KBM-7 (cell line): ENCODE measurements at regions not wholly inside any gene's neighbourhood (a gene's known extent, or its start where the extent isn't known, plus 50 kb on each side); places are given as distances from the start of the nearest gene placed in this dataset.
"Not testable (repeated sequence)": the region's sequence is repeated elsewhere in the genome, so short reads cannot be mapped to it uniquely, and the experiment has no call there.

Source experiments
- DNase-seq: peaks from one replicate; pipeline ENCODE4 v3.0.0-alpha.2; 2015
- in situ Hi-C: fragments of 300-500 bp; cut with MboI; formaldehyde crosslinking; loops from 2 replicates; pipeline ENCODE4 v1.14.3; 2020; ENCODE audit warnings: low sequenced_read_pairs, low pct_unique_long_range_greater_than_20kb, mixed read lengths

DNA sequence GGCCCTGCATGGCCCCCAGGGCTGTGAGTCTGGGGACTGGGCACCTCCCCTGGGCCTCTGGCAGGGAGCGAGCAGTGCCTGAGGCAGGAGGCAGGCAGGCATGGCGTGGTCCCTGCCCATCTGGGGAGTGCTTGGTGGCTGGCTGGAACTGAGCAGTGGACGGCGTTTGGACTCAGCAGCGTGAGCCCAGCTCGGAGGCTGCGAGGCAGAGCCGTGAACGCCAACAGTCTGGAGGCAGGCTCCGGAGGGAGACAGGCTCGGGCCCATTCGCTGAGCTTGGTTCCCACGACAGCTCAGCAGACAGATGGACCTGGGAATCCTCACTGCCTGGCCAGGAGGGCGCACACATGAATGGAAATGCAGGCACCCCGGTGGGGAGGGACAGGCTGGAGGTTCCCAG lies 160.7 kb upstream of the POU3F1 start:
- in situ Hi-C loops: no loop called here
- no peak for DNase-seq

DNA sequence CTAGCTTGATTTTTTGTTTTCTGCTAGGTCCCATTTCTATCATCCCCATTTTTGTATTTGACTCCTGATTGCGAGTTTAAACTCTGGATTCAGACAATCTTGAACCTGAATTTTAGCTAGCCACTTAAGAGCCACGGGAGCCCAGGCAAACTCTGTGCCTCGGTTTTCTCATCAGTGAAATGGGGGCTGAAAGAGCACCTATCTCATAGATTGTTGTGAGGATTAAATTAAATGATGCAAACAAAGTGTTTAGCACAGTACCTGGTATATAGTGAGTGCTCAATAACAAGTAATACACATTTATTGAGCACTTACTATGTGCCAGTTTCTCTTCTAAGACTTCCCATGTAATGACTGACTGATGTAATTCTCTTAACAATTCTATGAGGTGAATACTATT lies 158.1 kb upstream of the POU3F1 start:
- DNase-seq: no peak
- in situ Hi-C loops: no loop called here

DNA sequence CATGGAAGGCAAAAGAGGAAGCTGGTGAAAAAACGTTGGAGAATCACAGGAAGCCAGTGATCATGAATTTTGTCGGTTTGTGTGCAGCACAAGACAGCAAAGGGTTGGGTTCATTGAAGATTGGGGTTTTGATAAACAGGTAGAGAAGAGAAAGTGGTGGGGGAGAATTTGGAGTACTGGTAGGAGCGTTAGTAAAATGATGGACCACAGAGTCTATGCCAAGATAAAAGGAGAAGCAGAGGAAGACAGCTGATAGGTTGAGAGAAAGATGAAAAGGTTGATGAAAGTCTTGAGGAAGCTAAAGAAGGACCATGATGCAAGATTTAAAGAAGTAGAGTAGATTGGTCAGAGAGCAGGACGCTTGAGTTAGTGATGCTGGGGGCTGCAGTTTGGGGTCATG lies 156.8 kb upstream of the POU3F1 start:
- peak; percentile 16 for DNase-seq
- in situ Hi-C loops: no loop called here

DNA sequence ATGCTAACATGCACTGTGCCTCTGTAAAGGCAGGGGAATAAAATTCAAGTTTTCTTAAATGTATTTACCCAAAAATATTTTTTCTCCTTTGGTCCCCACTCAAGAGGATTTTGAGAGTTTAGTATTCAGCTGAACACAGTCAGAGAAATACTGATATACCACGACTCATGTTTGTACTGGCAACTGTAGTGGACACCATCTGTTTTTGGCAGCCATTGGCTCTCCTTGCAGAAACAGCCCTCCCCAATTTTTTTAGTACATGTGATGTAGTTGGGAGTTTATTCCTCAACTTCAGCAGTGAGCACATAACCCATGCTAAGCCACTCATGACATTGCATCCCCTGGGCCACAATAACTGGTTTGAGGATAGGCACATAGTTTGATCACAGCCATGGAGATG lies 154.8 kb upstream of the POU3F1 start:
- in situ Hi-C loops: no loop called here
- DNase-seq: no peak

DNA sequence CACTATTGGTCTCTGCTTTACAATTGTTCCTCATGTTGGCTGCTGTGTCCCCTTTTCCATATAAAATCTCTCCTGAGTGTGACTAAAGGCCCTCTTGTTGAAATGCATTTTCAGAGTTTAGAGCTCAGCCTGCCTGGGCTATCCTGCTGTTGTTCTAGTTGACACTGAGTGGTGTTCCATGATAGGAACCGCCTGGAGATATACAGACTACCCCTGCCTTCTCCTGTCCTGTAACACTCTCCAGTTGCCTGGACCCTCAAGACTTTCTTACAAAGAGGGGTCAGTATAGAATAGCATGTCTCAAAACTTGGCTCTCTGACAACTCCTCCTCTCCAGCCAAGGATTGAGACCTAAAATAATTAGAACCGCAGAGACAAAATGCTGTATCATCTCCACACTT lies 152.0 kb upstream of the POU3F1 start:
- in situ Hi-C loops: no loop called here

DNA sequence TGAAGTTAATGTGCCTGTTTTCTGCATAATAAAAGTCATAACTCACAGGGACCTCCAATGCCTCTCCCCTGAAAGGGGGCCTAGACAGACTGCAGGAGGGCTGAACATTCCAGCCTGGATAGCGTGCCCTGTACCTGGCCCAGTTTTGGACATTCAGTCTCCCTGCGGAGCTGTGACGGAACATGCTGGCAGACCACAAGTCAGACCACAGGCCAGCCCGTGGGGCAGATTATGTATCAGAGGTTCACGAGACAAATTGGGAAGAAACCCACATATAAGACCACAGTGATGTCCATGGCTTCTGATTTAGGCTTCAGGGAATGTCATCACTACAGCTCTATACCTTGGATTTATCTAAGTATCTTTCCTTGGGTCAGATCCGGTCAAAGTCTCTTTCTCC lies 151.5 kb upstream of the POU3F1 start:
- no peak for DNase-seq
- in situ Hi-C loops: no loop called here

More for the DNA sequence above, 152.0 kb upstream of the POU3F1 start:
- DNase-seq: no peak

DNA sequence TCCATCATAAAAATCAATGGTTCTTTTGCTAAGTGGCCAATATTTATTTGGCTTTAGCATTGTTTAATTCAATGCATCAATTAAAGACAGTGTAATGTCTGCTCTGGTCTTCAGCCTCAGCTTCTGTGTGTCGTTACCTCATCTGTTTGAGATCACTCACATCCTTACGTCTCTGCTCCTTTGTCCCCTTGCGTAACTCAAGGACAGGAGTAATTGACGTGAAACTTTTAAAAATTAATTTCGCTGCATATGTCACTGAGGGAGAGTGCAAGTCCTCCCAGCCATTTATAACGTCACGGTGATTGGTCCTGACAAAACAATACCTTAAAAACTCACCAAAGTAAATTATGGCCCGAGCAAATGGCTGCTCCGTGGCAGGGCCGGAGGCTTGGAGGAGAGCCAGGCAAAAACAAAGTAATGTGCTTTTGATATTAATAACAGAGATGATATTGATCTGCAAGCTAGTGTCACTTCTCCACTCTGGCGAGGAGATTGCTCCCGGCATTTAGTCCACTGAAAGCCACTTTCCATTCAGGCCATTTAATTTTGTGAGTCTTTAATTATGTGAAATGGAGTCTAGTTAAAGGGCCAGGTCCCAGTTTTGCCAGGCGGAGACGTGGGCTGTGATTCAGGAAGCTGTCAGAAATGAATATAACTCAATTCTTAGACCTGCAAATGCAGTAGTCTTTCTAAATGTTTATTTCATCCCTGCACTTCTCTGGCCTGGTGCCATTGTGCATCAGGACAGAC lies 150.9 kb upstream of the POU3F1 start:
- no peak for DNase-seq
- in situ Hi-C loops: no loop called here

DNA sequence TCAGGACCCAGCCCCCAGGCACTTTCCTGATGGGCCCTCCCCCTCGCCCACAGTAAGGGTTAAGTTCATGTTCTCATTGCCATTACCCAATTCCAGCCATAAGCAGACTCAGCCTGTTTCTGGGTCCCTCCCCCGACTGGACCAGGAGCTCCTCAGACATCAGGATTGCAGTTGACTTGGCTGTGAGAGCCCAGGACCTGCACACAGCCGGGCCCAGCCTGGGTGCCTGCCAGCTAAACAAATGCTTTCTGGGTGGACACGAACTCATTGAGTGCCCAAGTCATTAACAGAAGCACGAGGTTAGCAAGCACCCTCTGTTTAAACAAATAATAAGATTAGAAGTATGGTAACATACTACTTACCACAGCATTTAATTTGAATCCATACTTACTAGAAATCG lies 147.9 kb upstream of the POU3F1 start:
- in situ Hi-C loops: no loop called here
- no peak for DNase-seq

DNA sequence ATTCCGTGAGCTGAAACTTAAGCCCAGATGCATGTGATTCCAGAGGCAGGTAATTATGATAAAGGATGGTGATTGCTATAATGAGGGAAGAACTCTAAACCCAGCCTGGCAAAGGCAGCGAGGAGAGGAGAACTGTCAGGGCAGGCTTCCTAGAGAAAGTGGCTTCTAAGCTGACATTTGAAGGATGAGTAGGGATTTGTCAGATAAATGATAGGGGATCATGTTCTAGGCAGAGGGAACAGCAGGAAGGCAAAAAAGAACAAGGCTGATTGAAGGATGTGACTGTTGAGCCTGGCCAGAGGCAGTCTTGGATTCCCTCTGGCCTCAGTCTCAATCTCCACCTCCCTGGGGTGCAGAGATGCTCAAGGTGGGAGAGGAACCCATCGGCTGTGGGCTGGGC lies 146.4 kb upstream of the POU3F1 start:
- DNase-seq: no peak
- in situ Hi-C loops: no loop called here

DNA sequence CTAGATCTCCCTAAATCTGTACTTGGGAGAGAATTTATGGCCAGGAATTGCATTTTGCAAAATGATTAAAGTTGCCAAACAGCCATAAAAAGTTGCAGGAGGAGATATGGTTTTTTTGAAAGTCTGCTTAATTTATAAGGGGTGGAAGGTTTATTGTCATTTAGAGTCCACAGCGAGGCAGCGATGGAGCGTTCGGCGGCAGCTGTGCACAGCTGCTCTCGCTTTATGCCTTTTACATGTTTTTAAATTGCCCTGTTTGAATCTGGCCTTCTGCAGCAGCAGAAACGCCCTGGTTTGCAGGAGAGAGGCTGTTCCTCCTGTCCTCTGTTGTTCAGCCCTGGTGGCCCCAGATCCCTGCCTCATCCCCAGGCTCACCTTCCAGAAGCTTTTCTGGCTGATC lies 144.9 kb upstream of the POU3F1 start:
- in situ Hi-C loops: no loop called here
- no peak for DNase-seq

DNA sequence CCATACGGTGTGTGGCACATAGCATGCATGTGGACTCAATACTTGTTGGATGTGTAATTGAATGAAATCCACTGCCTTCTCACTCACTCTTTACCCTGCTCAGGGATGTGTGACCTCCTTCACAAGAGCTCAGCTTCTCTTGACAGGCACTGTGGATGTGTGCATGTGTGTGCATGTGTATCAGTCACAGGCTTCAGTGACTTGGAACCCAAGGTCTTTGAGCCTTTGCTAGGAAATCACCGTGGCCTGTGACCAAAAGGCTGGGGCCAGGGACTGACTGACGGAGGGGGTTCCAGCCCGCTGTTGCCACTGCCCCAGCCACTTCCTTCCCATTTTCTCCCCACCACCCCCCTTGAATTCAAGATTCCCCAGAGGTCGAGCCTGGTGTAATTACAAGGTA lies 144.4 kb upstream of the POU3F1 start:
- in situ Hi-C loops: no loop called here
- DNase-seq: no peak

DNA sequence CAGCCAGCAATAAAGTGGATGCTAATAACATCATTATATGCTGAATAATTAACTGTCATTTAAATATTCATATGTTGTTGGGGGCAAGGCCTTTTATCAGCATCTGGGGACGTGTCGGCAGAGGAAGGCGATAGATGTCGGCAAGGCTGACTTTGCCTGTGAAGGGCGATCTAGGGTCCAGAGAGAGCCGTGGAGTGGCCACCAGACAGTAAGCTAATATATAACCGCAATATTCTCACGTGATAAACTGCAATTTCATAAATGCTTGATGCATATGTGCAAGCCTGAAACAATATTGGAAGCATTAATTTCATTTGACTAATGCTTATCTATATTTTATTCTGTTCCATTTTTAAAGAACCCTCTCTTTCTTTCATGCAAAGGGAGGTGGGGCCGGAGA lies 141.0 kb upstream of the POU3F1 start:
- in situ Hi-C loops: no loop called here
- no peak for DNase-seq

DNA sequence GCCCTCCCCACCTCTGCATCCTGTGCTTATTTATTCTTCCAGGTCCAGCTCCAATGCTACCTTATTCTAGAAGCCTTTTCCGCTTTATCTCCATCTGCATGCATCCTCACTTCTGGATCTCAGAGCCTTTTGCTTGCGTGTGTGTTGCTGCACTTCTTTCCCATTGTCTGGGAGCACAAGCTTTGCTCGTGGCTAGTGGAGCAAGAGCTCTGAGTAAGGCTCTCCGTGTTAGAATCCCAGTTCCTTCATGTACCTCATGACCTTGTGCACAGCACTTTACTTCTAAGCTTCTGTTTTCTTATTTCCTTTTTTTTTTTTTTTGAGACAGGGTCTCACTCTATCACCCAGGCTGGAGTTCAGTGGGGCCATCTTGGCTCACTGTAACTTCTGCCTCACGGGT lies 140.0 kb upstream of the POU3F1 start:
- in situ Hi-C loops: no loop called here

DNA sequence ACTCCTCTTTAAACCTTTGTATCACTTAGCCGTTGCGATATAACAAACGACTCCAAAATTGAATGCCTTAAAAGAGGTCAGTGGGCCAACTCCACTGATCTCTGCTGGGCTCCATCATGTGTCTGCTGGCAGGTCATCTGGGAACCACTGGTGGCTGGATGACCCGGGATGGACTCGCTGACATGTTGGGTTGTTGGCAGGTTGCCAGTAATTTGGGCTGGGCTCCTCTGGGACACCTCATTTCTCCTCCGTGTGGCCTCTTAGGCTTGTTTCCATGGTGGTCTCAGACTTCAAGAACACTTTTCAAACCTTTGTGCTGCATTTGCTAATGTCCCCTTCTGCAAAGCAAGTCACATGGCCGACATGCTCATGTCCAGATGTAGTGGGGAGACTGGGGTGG lies 139.3 kb upstream of the POU3F1 start:
- DNase-seq: no peak
- in situ Hi-C loops: no loop called here

More for the DNA sequence above, 140.0 kb upstream of the POU3F1 start:
- no peak for DNase-seq

DNA sequence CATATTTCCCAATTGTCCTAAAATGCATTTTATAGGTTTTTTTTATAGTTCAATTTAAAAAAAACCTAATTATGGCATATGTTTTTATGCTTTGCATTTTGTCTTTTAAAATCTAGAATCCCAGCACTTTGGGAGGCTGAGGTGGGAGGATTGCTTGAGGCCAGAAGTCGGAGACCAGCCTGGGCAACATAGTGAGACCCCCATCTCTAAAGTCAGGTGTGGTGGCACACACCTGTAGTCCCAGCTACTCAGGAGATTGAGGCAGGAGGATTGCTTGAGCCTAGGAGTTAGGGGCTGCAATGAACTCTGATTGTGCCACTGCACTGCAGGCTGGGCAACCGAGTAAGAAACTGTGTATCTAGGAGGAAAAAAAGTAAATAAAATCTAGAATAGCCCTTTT lies 137.2 kb upstream of the POU3F1 start:
- DNase-seq: no peak
- in situ Hi-C loops: no loop called here

DNA sequence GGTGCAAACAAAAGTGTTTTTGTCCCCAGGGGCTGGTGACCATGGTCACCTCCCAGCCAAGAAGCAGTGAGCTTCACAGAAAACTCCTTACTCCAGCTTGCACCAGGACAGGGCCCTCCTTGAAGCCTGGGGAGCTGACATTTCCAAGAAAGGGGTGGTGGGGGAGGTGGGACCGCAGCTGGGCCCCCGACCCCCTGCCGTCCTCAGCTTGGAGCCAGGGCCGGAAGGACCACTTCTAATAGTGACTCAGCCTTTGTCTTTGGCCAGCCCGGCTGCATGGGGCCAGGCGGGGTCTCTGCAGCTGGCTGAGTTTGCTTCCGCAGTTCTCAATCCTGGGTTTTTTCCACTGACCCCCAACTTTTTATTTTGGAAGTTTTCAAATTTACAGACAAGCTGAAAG lies 136.5 kb upstream of the POU3F1 start:
- in situ Hi-C loops: no loop called here
- DNase-seq: no peak

DNA sequence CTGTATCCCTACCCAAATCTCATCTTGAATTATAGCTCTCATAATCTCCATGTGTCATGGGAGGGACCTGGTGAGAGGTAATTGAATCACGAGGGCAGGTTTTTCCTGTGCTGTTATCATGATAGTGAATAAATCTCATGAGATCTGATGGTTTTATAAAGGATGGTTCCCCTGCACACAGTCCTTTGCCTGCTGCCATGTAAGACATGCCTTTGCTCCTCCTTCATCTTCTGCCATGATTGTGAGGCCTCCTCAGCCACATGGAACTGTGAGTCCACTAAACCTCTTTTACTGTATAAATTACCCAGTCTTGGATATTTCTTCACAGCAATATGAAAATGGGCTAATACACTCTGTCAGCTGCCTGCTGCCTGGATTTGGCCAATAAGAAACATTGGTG lies 133.8 kb upstream of the POU3F1 start:
- DNase-seq, in situ Hi-C loops: not testable (repeated sequence)

DNA sequence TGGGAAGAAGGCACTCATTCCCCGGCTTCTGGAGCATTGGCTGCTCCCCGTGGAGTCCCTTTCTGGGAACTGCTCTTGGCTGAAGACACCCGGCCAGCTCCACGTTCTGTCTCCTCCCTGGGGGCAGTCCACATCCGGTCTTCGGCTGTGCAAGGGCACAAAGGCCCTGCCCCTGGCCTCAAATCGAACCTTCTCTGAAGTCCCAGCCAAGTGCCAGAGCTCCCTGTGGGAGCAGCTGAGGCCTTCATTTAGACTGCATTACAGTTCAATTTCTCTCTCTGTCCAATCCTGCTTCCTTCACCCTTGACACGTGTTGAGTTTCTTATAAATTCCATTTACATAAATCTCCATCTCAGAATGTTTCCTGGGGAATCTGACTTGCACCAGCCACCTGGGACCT lies 132.9 kb upstream of the POU3F1 start:
- no peak for DNase-seq
- in situ Hi-C loops: no loop called here

DNA sequence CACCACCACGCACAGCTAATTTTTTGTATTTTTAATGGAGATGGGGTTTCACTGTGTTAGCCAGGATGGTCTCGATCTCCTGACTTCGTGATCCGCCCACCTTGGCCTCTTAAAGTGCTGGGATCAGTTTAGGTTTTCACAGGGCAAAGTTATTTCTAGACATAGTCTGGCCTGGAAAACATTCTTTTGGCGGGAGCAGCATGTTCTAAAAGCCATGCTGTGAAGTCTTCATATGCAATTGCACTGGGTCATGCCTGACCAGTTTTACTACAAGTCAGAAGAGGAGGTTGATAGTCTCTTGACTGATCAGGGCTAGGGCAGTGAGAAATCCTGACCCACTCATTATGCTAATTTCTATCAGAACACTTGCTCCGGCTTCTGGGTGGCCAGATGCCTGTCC lies 131.6 kb upstream of the POU3F1 start:
- in situ Hi-C loops: no loop called here
- DNase-seq: no peak

DNA sequence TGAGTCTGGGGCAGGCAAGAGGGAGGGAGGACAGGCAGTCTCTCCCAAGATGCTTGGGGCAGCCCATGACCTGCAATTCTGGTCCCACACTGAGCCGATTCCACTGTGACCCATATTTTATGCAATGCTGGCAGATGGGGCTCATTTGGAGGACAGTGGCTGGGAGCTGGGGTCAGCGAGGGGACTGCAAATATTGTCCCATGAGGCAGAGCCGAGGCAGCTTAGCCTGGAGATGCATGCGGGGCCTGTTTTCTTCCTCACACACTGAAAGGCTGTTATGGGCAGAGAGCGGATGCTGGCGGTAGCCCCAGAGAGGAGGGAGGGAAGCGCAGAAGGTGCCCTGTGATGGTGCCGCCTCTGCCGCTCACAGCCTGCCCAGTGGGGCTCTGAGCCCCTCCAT lies 128.5 kb upstream of the POU3F1 start:
- no peak for DNase-seq
- in situ Hi-C loops: no loop called here

DNA sequence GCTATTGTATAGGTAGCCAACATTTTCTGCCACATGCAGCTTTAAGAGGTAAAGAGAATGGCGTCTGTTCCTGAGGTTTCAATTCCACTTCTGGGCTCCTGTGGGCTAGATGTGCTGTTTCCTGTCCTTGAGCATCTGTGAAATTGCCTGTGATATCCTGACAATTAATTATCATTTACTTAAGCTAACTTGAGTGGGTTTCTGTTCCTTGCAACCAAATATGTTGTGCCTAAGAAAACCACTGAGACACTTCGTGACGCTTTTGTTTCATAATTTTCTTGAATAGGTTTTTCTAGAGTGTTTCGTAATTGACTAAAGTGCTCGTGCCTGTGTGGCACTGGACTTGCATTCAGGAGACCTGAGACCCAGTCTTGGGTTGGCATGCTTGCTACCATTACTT lies 127.3 kb upstream of the POU3F1 start:
- in situ Hi-C loops: no loop called here
- no peak for DNase-seq
